ENCODE measurements at regions not wholly inside any gene's neighbourhood (a gene's known extent, or its start where the extent isn't known, plus 50 kb on each side); places are given as distances from the start of the nearest gene placed in this dataset.

DNA sequence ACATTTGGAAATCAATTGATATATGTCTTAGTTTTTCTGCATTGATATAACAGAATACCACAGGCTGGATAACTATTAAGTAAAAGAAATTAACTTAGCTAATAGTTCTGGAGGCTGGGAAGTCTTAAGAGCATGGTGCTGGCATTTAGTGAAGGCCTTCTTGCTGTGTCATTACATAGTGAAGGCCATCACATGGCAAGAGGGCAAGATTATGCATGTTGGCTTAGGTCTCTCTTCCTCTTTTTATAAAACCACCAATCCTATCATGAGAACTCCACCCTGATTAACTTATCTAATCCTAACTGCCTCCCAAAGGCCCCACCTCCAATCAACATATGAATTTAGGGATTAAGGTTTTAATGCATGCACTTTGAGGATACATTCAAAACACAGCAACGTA is 225.5 kb upstream of the VRK2 start:
- TF ChIP-seq RARB (CRISPR knock-in tag; IDR thresholded peaks at IDR 0.05), result no peak
- no peak for TF ChIP-seq TSHZ2 (CRISPR knock-in tag; IDR thresholded peaks at IDR 0.05)
- no peak for TF ChIP-seq CSRNP3 (CRISPR knock-in tag; IDR thresholded peaks at IDR 0.05)
- no peak for TF ChIP-seq ZNF70 (CRISPR knock-in tag; IDR thresholded peaks at IDR 0.05)
- TF ChIP-seq CREB5 (CRISPR knock-in tag; IDR thresholded peaks at IDR 0.05; ENCODE audit: low read depth), result no peak
- TF ChIP-seq BACH2 (CRISPR knock-in tag; IDR thresholded peaks at IDR 0.05; ENCODE audit: borderline replicate concordance), result no peak
- no peak for TF ChIP-seq ISL1 (CRISPR knock-in tag; IDR thresholded peaks at IDR 0.05)
- no peak for TF ChIP-seq ZNF565 (CRISPR knock-in tag; conservative IDR thresholded peaks at IDR 0.05; ENCODE audit: low read depth)
- no peak for TF ChIP-seq ESRRG (CRISPR knock-in tag; IDR thresholded peaks at IDR 0.05)
- TF ChIP-seq ZFP3 (CRISPR knock-in tag; IDR thresholded peaks at IDR 0.05), result no peak
- TF ChIP-seq ZC3H10 (CRISPR knock-in tag; IDR thresholded peaks at IDR 0.05), result no peak
- TF ChIP-seq ZFP30 (CRISPR knock-in tag; IDR thresholded peaks at IDR 0.05), result no peak
- no peak for TF ChIP-seq ZNF8 (CRISPR knock-in tag; IDR thresholded peaks at IDR 0.05)
- no peak for TF ChIP-seq POU6F1 (CRISPR knock-in tag; IDR thresholded peaks at IDR 0.05; ENCODE audit: borderline replicate concordance, low read depth)
- TF ChIP-seq TOX (CRISPR knock-in tag; IDR thresholded peaks at IDR 0.05; ENCODE audit: borderline replicate concordance), result no peak
- no peak for TF ChIP-seq OSR1 (CRISPR knock-in tag; IDR thresholded peaks at IDR 0.05)

GRCh38 chr2:57828221-57828620 is 218.4 kb upstream of the VRK2 start:
- TF ChIP-seq CREB5 (CRISPR knock-in tag; IDR thresholded peaks at IDR 0.05; ENCODE audit: low read depth), result no peak
- TF ChIP-seq ZC3H10 (CRISPR knock-in tag; IDR thresholded peaks at IDR 0.05), result no peak
- no peak for TF ChIP-seq ZNF8 (CRISPR knock-in tag; IDR thresholded peaks at IDR 0.05)
- no peak for TF ChIP-seq CSDC2 (CRISPR knock-in tag; IDR thresholded peaks at IDR 0.05)
- no peak for TF ChIP-seq BACH2 (CRISPR knock-in tag; IDR thresholded peaks at IDR 0.05; ENCODE audit: borderline replicate concordance)
- no peak for TF ChIP-seq ARNTL (CRISPR knock-in tag; IDR thresholded peaks at IDR 0.05; ENCODE audit: borderline replicate concordance, low read depth)
- TF ChIP-seq TCF4 (CRISPR knock-in tag; IDR thresholded peaks at IDR 0.05; ENCODE audit: borderline replicate concordance), result no peak
- no peak for TF ChIP-seq ZNF70 (CRISPR knock-in tag; IDR thresholded peaks at IDR 0.05)
- TF ChIP-seq GLIS3 (CRISPR knock-in tag; IDR thresholded peaks at IDR 0.05), result no peak
- TF ChIP-seq ZFP3 (CRISPR knock-in tag; IDR thresholded peaks at IDR 0.05), result no peak
- ATAC-seq, result no peak

More for the DNA sequence above, 225.5 kb upstream of the VRK2 start:
- ATAC-seq, result no peak

DNA sequence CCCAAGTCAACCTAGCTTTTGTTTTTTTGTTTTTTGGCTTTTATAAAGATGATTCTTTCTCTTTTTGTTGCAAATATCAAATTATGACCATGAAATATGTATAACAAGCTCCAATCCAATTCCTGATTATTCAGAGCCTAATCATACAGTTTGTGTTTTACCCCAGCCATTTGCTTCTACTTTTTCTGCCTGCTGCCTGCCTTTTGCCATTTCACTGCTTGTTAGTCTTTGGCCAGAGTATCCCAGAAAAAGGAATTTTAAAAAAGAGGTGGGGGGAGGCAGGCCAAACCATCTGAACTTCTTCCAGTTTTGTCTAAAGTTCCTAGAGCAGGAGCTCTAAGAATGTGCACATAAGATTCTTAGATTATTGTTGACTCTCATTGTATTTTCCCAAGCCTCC is 211.9 kb upstream of the VRK2 start:
- ATAC-seq, result no peak
- TF ChIP-seq CREB5 (CRISPR knock-in tag; IDR thresholded peaks at IDR 0.05; ENCODE audit: low read depth) (no peak), ZFP30 (CRISPR knock-in tag; IDR thresholded peaks at IDR 0.05) (no peak), TSHZ2 (CRISPR knock-in tag; IDR thresholded peaks at IDR 0.05) (no peak), ZNF565 (CRISPR knock-in tag; conservative IDR thresholded peaks at IDR 0.05; ENCODE audit: low read depth) (no peak), POU6F1 (CRISPR knock-in tag; IDR thresholded peaks at IDR 0.05; ENCODE audit: borderline replicate concordance, low read depth) (no peak), PPARA (CRISPR knock-in tag; IDR thresholded peaks at IDR 0.05; ENCODE audit: borderline replicate concordance) (no peak), OSR1 (CRISPR knock-in tag; IDR thresholded peaks at IDR 0.05) (no peak), BACH2 (CRISPR knock-in tag; IDR thresholded peaks at IDR 0.05; ENCODE audit: borderline replicate concordance) (no peak), ESRRG (CRISPR knock-in tag; IDR thresholded peaks at IDR 0.05) (no peak), ZC3H10 (CRISPR knock-in tag; IDR thresholded peaks at IDR 0.05) (no peak), GLIS3 (CRISPR knock-in tag; IDR thresholded peaks at IDR 0.05) (no peak), TCF4 (CRISPR knock-in tag; IDR thresholded peaks at IDR 0.05; ENCODE audit: borderline replicate concordance) (no peak), CSDC2 (CRISPR knock-in tag; IDR thresholded peaks at IDR 0.05) (no peak), ZFP3 (CRISPR knock-in tag; IDR thresholded peaks at IDR 0.05) (no peak), ARNTL (CRISPR knock-in tag; IDR thresholded peaks at IDR 0.05; ENCODE audit: borderline replicate concordance, low read depth) (no peak)

Measured in SK-N-SH treated with all-trans-retinoic acid at 6 μM for 48 hours (cell line).